ENCODE measurements at regions not wholly inside any gene's neighbourhood (a gene's known extent, or its start where the extent isn't known, plus 50 kb on each side); places are given as distances from the start of the nearest gene placed in this dataset.

GRCh38 chr6:4372866-4373265 is 237.5 kb upstream of the ECI2 start:
- CTCF ChIA-PET, result no interaction called here
- POLR2A ChIA-PET, result no interaction called here
- DNase-seq (ENCODE audit: extremely low spot score), result no peak
- no peak for TF ChIP-seq SUZ12 (IDR thresholded peaks at IDR 0.05)

- ChIA-PET POLR2A (no interaction called here), CTCF (no interaction called here)
- DNase-seq (ENCODE audit: extremely low spot score), result no peak
- TF ChIP-seq L3MBTL2 (conservative IDR thresholded peaks at IDR 0.05), result no peak
- TF ChIP-seq TARDBP (IDR thresholded peaks at IDR 0.05), result no peak
- TF ChIP-seq BHLHE40 (IDR thresholded peaks at IDR 0.05; ENCODE audit: borderline replicate concordance), result no peak
- no peak for TF ChIP-seq LEF1 (IDR thresholded peaks at IDR 0.05; ENCODE audit: borderline replicate concordance)
Observed at GRCh38 chr6:4371207-4371921, 236.0 kb upstream of the ECI2 start.

- POLR2A ChIA-PET, result no interaction called here
- CTCF ChIA-PET, result no interaction called here
- TF ChIP-seq NFRKB (IDR thresholded peaks at IDR 0.05) (no peak), TARDBP (IDR thresholded peaks at IDR 0.05) (no peak), ZNF384 (IDR thresholded peaks at IDR 0.05) (no peak), ARNT (IDR thresholded peaks at IDR 0.05) (no peak), HDGF (IDR thresholded peaks at IDR 0.05; ENCODE audit: borderline replicate concordance) (no peak), CTBP1 (IDR thresholded peaks at IDR 0.05; ENCODE audit: borderline replicate concordance) (no peak), SUZ12 (IDR thresholded peaks at IDR 0.05) (no peak), PKNOX1 (IDR thresholded peaks at IDR 0.05) (no peak), ELF4 (IDR thresholded peaks at IDR 0.05) (no peak), LEF1 (IDR thresholded peaks at IDR 0.05; ENCODE audit: borderline replicate concordance) (no peak), L3MBTL2 (conservative IDR thresholded peaks at IDR 0.05) (no peak), FOXM1 (IDR thresholded peaks at IDR 0.05; ENCODE audit: borderline replicate concordance) (no peak), BHLHE40 (IDR thresholded peaks at IDR 0.05; ENCODE audit: borderline replicate concordance) (no peak), FOXA1 (IDR thresholded peaks at IDR 0.05) (no peak), FOXK2 (IDR thresholded peaks at IDR 0.05) (no peak), SP1 (IDR thresholded peaks at IDR 0.05) (no peak)
- no peak for DNase-seq (ENCODE audit: extremely low spot score)
Observed at GRCh38 chr6:4370066-4370465, 234.7 kb upstream of the ECI2 start.

- no peak for TF ChIP-seq ARNT (IDR thresholded peaks at IDR 0.05)
- no peak for TF ChIP-seq SP1 (IDR thresholded peaks at IDR 0.05)
- TF ChIP-seq ZNF384 (IDR thresholded peaks at IDR 0.05), result no peak
- no peak for TF ChIP-seq LEF1 (IDR thresholded peaks at IDR 0.05; ENCODE audit: borderline replicate concordance)
- no peak for TF ChIP-seq CTBP1 (IDR thresholded peaks at IDR 0.05; ENCODE audit: borderline replicate concordance)
- TF ChIP-seq FOXM1 (IDR thresholded peaks at IDR 0.05; ENCODE audit: borderline replicate concordance), result no peak
- no peak for TF ChIP-seq NFRKB (IDR thresholded peaks at IDR 0.05)
- no peak for TF ChIP-seq ELF4 (IDR thresholded peaks at IDR 0.05)
- TF ChIP-seq BHLHE40 (IDR thresholded peaks at IDR 0.05; ENCODE audit: borderline replicate concordance), result no peak
- no peak for TF ChIP-seq TARDBP (IDR thresholded peaks at IDR 0.05)
- TF ChIP-seq L3MBTL2 (conservative IDR thresholded peaks at IDR 0.05), result no peak
- TF ChIP-seq PKNOX1 (IDR thresholded peaks at IDR 0.05), result no peak
- TF ChIP-seq HDGF (IDR thresholded peaks at IDR 0.05; ENCODE audit: borderline replicate concordance), result no peak
- TF ChIP-seq FOXA1 (IDR thresholded peaks at IDR 0.05), result no peak
- TF ChIP-seq FOXK2 (IDR thresholded peaks at IDR 0.05), result no peak
- ChIA-PET CTCF (no interaction called here), POLR2A (no interaction called here)
- DNase-seq (ENCODE audit: extremely low spot score), result no peak
Observed at GRCh38 chr6:4369616-4370015, 234.2 kb upstream of the ECI2 start.

GRCh38 chr6:4368649-4369048 is 233.3 kb upstream of the ECI2 start:
- DNase-seq (ENCODE audit: extremely low spot score), result no peak
- POLR2A ChIA-PET, result no interaction called here
- CTCF ChIA-PET, result no interaction called here
- TF ChIP-seq CTBP1 (IDR thresholded peaks at IDR 0.05; ENCODE audit: borderline replicate concordance) (no peak), FOXA1 (IDR thresholded peaks at IDR 0.05) (no peak), PKNOX1 (IDR thresholded peaks at IDR 0.05) (no peak), BHLHE40 (IDR thresholded peaks at IDR 0.05; ENCODE audit: borderline replicate concordance) (no peak), TARDBP (IDR thresholded peaks at IDR 0.05) (no peak), NFRKB (IDR thresholded peaks at IDR 0.05) (no peak), FOXM1 (IDR thresholded peaks at IDR 0.05; ENCODE audit: borderline replicate concordance) (no peak), SP1 (IDR thresholded peaks at IDR 0.05) (no peak), L3MBTL2 (conservative IDR thresholded peaks at IDR 0.05) (no peak), FOXK2 (IDR thresholded peaks at IDR 0.05) (no peak), ARNT (IDR thresholded peaks at IDR 0.05) (no peak), HDGF (IDR thresholded peaks at IDR 0.05; ENCODE audit: borderline replicate concordance) (no peak), ZNF384 (IDR thresholded peaks at IDR 0.05) (no peak), ELF4 (IDR thresholded peaks at IDR 0.05) (no peak), LEF1 (IDR thresholded peaks at IDR 0.05; ENCODE audit: borderline replicate concordance) (no peak), SUZ12 (IDR thresholded peaks at IDR 0.05) (no peak)

GRCh38 chr6:4367643-4368042 is 232.3 kb upstream of the ECI2 start:
- TF ChIP-seq FOXM1 (IDR thresholded peaks at IDR 0.05; ENCODE audit: borderline replicate concordance) (no peak), PKNOX1 (IDR thresholded peaks at IDR 0.05) (no peak), SUZ12 (IDR thresholded peaks at IDR 0.05) (no peak), HDGF (IDR thresholded peaks at IDR 0.05; ENCODE audit: borderline replicate concordance) (no peak), TARDBP (IDR thresholded peaks at IDR 0.05) (no peak), ARNT (IDR thresholded peaks at IDR 0.05) (no peak), LEF1 (IDR thresholded peaks at IDR 0.05; ENCODE audit: borderline replicate concordance) (no peak), ELF4 (IDR thresholded peaks at IDR 0.05) (no peak), SP1 (IDR thresholded peaks at IDR 0.05) (no peak), L3MBTL2 (conservative IDR thresholded peaks at IDR 0.05) (no peak), ZNF384 (IDR thresholded peaks at IDR 0.05) (no peak), FOXA1 (IDR thresholded peaks at IDR 0.05) (no peak), CTBP1 (IDR thresholded peaks at IDR 0.05; ENCODE audit: borderline replicate concordance) (no peak), FOXK2 (IDR thresholded peaks at IDR 0.05) (no peak), NFRKB (IDR thresholded peaks at IDR 0.05) (no peak), BHLHE40 (IDR thresholded peaks at IDR 0.05; ENCODE audit: borderline replicate concordance) (no peak)
- ChIA-PET CTCF (no interaction called here), POLR2A (no interaction called here)
- DNase-seq (ENCODE audit: extremely low spot score), result no peak

Measured in HEK293T (cell line).